GM10847 (cell line): ENCODE measurements at regions not wholly inside any gene's neighbourhood (a gene's known extent, or its start where the extent isn't known, plus 50 kb on each side); places are given as distances from the start of the nearest gene placed in this dataset.

Experiments used
- POLR2A ChIP-seq: IDR thresholded peaks from 2 replicates; pipeline ENCODE4 v1.6.1; 2011; ENCODE audit not compliant: insufficient read length; ENCODE audit errors: extremely low read depth

DNA sequence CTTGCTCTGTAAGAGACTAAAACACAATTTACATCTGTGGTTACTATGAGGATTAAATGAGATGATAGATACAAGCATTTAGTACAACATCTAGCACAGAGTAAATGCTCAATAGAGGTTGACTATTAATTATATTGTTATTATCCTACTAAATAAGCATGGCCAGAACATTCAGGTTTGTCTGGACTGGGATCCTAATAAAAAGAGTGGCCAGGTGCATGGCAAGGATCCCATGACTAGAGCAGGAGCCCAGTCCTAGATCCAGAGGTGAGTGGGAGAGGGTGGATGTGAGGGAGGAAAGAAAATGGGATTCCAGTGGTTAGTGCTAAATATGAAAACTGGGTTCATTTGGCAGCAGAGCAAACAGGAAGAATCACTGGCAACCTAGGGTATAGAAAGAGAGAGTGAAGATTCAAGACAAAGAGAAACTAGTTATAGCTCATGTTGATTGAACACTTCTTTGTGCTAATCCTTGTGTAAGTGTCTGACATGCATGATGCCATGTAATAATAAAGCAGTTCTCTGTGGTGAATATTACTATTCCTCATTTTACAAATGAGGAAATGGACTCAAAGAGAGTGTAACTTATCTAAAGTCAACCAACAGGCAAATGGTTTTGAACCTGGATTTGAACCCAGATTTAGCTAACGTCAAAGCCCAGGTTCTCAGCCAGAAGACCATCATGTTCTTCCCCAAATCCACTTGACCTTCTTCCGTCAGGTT lies 71.1 kb upstream of the FGGY start:
- TF ChIP-seq POLR2A = no peak

DNA sequence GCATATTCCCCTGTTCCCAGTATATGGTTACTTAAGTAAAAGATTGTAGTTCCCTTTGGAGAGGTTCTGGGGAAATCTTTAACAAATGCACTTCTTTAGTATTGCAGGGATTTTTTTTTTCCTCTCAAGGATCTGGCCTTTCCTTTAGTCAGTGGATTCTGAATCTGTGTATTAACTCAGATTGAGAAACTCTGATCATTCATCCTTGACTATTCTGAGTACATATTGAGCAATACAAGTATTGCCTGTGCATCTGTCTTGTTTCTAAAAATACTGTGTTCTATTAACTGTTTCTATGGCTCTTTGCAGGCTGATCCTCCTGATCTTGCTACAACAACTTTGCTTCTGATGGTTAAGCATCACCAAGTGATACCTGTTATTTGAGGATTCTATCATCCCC lies 67.8 kb upstream of the FGGY start:
- no peak for TF ChIP-seq POLR2A

DNA sequence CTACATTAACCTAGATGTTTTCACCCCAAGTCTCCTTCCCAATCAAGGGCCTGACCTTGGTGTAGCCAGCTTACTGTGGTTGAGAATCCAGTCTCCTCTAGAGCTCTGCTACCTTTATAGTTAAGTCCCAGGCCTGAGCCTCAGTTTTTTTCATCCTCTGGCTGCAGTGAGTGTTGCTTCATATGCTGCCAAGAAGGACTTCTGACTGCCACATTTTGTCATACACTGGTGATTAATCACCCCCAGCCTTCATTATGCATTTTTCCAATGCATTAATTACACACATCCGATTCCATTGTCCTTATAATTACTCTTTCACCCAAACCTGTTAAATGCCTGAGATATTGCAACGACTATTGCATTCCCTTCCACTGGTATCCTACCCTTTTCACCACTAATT lies 66.3 kb upstream of the FGGY start:
- TF ChIP-seq POLR2A = no peak

DNA sequence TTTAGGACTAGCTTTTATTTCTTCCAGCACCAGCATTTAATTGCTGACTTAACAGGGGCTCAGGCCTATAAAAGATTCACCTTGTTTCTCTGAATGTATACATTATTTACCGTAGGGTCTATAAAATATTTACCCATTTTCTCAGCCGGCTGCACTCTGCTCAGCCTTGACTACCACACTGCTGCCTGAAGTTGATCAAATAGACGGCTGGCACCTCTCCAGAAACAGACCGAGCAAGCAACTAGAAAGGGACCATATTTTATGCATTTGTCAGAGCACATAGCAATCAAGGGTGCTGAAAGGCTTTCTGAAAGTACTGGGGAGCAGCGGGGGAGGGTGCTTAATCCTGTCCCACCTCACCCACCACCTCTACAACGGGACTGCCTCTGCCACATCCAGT lies 64.7 kb upstream of the FGGY start:
- no peak for TF ChIP-seq POLR2A

DNA sequence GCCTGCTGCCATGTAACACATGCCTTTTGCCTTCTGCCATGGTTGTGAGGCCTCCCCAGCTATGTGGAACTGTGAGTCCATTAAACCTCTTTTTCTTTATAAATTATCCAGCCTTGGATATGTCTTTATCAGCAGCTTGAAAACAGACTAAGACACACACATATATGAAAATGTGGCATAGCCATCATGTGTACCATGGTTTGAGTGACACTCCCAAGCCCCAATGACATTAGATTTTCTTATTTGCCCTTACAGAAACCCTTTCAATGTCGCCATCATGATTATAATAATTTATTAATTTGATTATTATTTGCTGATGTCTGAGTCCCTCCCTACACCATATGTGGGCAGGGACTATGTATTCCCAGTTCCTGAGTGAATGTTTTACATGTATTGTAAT lies 63.5 kb upstream of the FGGY start:
- TF ChIP-seq POLR2A = no peak

DNA sequence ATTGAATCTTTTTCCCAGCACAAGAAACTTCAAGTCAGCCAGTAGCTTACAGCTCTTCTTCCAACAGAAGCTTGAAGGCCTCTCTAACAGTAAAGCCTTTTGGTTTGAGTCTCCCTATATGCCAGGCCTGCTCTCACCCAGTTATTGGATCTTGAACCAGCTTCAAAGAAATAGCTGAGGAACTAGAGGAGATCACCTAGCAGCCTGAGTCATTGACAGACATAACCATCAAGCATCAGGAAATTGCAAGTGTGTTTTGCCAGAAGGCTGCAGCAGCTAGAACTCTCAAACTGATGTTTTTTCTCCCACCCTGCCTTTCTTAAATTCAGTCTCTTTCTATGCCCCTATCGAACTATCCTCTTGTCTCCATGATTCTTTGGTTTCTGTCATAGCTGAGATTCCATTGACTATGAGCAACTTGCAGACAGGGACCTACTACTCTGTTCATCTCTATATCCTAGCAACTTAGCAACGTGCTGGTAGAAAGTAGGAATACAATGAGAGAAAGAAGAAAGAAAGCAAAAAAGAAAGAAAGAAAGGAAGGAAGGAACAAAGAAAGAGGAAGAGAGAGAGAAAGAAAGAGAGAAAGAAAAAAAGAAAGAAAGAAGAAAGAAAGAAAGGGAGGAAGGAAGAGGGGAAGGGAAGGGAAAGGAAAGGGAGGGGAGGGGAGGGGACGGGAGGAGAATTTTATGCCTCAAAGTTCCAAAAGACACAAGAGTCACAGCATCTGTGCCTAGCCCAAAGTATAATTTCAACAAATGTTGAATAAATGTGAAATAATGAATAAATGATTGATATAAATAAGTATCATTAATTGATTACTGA lies 60.0 kb upstream of the FGGY start:
- no peak for TF ChIP-seq POLR2A

DNA sequence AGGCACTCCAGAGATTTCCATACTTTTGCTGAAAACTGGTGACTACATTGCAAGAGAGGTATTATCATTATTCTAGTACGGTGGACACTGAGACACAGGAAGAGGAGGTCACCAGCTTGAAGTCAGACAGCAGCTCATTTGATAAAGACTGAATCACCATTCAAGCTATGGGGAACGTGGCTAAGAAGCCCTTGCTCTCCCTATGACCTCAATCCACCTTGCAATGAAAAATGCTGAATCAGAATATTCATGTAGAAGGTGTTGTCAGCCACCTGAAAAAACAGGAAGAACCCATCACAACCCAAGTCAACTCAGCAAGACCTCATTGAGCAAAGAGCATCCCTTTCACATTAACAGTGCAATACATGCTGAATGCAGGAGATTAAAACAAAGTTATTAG lies 59.0 kb upstream of the FGGY start:
- no peak for TF ChIP-seq POLR2A

DNA sequence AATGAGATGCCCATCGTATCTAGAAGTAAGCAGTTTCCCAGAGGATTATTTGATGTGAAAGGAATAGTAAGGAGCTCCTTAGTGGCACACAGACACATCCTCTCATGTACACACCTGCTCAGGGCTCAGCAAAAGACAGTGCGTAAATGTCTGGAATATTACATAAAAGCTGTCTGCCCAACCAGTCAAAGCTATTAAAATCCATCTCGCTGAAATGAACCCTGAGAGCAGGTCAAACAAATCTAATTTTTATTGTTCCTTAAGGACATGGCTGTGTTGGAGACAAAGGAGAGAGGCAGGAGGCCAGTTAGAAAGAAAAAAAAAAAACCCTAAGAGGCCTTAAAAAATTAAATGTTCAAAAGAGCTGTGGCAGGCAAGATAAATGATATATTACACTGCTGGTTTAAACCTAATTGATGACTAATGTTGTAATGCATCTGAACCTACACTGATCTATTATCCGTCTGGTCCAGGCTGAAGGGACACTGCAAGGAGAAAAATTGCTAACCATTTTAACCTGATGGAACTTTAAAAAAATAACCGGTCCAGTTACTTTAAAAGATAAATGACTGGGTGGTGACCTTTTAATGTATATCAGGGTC lies 58.5 kb upstream of the FGGY start:
- TF ChIP-seq POLR2A = no peak

DNA sequence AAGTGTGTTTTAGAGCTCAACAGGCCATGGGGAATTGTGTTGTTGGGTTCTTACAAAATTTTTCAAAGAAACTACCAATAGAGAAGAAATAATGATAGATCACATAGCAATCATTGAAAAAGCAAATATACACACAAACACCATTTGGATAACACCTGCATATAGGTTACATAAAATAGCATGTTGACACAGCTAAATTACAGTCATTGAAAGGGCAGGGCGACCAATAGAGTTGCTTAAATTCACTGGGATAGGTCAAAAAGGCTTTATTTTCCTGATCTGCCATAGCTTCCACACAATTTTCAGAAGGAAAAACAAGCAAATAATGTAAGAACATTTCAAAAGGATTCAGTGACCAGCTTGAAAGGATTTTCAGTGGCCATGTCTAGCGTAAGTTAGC lies 57.9 kb upstream of the FGGY start:
- TF ChIP-seq POLR2A = no peak

DNA sequence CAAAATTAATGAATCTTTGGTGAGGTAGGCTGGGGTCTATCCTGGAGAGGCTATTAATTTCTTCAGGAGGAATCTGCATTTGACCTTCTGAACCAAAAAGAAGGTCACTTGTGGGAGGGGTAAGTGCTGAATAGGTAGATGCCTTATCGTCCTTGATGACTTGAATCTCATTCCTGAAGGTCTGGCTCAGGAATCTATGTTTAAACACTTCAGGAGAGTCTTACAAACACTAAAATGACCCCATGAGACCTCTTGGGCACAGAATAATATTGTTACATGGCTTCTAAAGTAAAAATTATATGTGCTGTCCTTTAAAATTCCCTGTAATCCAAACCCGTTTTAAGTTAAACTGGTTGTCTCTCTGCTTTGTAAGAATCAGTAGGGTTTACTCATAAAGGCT lies 55.0 kb upstream of the FGGY start:
- no peak for TF ChIP-seq POLR2A

DNA sequence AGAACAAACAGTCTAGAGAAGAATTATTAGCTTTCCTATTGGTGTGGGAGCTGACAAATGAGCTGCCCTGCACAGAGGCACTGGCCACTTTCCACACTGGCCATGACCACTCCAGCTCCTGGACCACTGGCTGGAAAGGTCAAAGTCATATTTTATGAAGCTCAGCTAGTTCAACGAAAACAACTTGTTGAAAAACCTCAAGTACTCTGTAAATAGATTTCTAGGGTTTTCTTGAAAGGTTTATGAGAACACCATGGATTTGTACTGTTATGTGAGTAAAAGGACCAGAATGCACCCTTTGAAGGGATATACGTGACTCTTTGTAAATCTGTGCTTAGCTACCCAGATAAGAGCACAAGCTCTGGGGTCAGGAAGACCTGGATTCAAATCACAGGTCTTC lies 54.5 kb upstream of the FGGY start:
- TF ChIP-seq POLR2A = no peak

DNA sequence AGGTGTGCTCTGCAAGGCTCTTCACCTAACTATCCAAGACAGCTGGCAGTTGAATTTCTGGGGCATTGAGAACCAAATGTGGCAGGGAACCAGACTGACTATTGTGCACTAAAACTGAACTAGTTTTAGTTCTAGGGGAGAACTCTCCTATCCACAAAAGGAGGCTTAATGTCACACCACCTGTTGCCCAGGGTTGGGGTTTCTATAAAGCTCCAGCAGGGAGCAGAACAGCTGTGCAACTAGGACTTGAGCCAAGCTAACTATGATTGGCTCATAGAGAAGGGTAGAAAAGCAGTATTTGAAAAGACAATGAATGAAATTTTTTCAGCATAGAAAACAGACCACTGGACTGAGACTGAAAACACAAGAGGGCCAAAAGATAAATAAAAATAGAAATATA lies 53.3 kb upstream of the FGGY start:
- no peak for TF ChIP-seq POLR2A

DNA sequence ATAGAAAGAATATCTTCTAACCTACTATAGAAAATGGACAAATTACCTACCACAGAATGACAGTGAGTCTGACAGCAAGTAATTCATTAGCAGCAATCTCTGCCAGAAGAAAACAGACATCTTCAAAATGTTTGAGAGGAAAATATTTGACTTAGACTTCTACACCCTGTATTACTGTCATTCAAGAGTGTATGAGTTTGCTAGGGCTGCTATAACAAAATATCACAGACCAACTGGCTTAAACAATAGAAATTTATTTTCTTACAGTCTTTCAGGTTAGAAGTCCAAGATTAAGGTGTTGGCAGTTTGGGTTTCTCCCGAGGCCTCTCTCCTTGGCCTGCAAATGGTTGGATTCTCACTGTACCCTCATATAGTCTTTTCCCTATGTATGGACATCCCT lies 52.9 kb upstream of the FGGY start:
- TF ChIP-seq POLR2A = no peak

DNA sequence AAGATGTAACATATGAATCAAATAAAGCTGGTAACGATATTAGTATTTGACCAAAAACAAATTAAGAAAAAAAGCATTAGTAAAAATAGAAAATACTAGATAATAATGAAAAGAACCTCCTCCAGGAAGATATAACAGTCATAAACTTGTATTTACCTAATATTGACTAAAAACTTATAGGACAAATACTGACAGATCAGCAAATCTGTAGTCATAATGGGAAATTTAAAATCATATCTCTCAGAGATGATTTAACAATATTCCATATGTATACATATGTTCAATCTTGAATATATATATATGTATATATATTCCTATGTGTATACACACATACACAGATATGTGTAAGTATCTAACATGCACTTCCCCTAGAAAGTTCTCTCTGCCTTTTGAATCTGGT lies 52.0 kb upstream of the FGGY start:
- TF ChIP-seq POLR2A = no peak
